K562 (cell line): ENCODE measurements at regions not wholly inside any gene's neighbourhood (a gene's known extent, or its start where the extent isn't known, plus 50 kb on each side); places are given as distances from the start of the nearest gene placed in this dataset.

Source experiments
- ATAC-seq: fragments of 200-7000 bp; cut with Tn5 transposase; 3 replicates; pipeline ENCODE4 v1.9.1; 2020; ENCODE audit warnings: moderate library complexity
- BruUV-seq: library from RNA; stranded (reverse); fragments of 400-500 nt; replicated peaks from 2 replicates; lab custom pipeline; 2021; lab: Mats Ljungman, UMichigan
- CTCF ChIA-PET: fragments of 300-600 bp; formaldehyde crosslinking; extraction: SDS; loops from one replicate; lab custom pipeline; 2021; ENCODE audit warnings: low intra/inter-chr PET ratio; lab: Yijun Ruan, JAX
- POLR2A ChIA-PET: fragments of 300-600, 350-650 bp; sonication (Branson Sonifier 250); formaldehyde crosslinking; extraction: SDS; loops from one replicate; lab custom pipeline; 2021; ENCODE audit warnings: antibody characterized with exemption, inconsistent platforms; lab: Yijun Ruan, JAX
- DNase-seq, 4 experiments: peaks; one replicate each; pipeline versions ENCODE4 v3.0.0 to v3.0.0-alpha.2; 2011 to 2018; ENCODE audit warnings: low spot score in 3 of 4, mixed read lengths in 3 of 4; ENCODE audit errors: extremely low read depth in 1 of 4
- FAIRE-seq: peaks from 2 replicates; lab custom pipeline; 2011; peaks lifted over from hg19 to GRCh38; lab: Jason Lieb, UNC
- H2AFZ ChIP-seq: 2 replicates; pipeline ENCODE4 v1.6.0; 2011; ENCODE audit warnings: low read depth, low read length, control low read depth, inconsistent platforms
- H3K27ac ChIP-seq: fragments of 200-600 bp; 3 replicates; pipeline ENCODE4 v1.8.0; 2011; ENCODE audit warnings: low read depth, mild to moderate bottlenecking, control low read depth, inconsistent platforms, low read length, moderate library complexity, mixed read lengths; ENCODE audit errors: extremely low read depth
- H3K27me3 ChIP-seq, 2 experiments: fragments of 300-600 bp in 1 of 2; 2 replicates in 1 of 2; 3 replicates in 1 of 2; pipeline versions ENCODE4 v1.6.0 to v1.8.0; 2011; ENCODE audit warnings: inconsistent platforms in 2 of 2, low read length in 2 of 2, mild to moderate bottlenecking in 1 of 2, mixed read lengths in 1 of 2, moderate library complexity in 1 of 2; ENCODE audit not compliant: control insufficient read depth in 2 of 2, insufficient read depth in 2 of 2
- H3K36me3 ChIP-seq: fragments of 300-600 bp; 3 replicates; pipeline ENCODE4 v1.8.0; 2011; ENCODE audit warnings: mild to moderate bottlenecking, low read length, inconsistent platforms; ENCODE audit not compliant: control insufficient read depth, insufficient read depth
- H3K4me1 ChIP-seq, 2 experiments: fragments of 200-600 bp in 1 of 2; replicated peaks in 1 of 2; 2 replicates in 1 of 2; 3 replicates in 1 of 2; pipeline versions ENCODE4 v1.5.1 to v1.8.0; 2011; ENCODE audit warnings: inconsistent platforms in 2 of 2, low read length in 2 of 2, mild to moderate bottlenecking in 1 of 2, mixed read lengths in 1 of 2, moderate library complexity in 1 of 2; ENCODE audit not compliant: control insufficient read depth in 2 of 2, insufficient read depth in 2 of 2
- H3K4me2 ChIP-seq: 2 replicates; pipeline ENCODE4 v1.6.1; 2011; ENCODE audit warnings: low read length, control low read depth, inconsistent platforms, mixed read lengths; ENCODE audit not compliant: insufficient read depth
- H3K4me3 ChIP-seq: fragments of 200-600 bp; sonication (generic), shearing (Covaris generic); 2 replicates; pipeline ENCODE4 v1.5.1; 2016; ENCODE audit warnings: control low read depth, inconsistent platforms
- H3K79me2 ChIP-seq: fragments of 200-600 bp; 3 replicates; pipeline ENCODE4 v1.8.0; 2011; ENCODE audit warnings: low read length, inconsistent platforms; ENCODE audit not compliant: control insufficient read depth, insufficient read depth
- H3K9ac ChIP-seq, 2 experiments: 2 replicates each; pipeline versions ENCODE4 v1.6.0 to v1.6.1; 2011; ENCODE audit warnings: low read depth in 2 of 2, low read length in 2 of 2, control low read depth in 1 of 2, inconsistent platforms in 1 of 2, mild to moderate bottlenecking in 1 of 2, mixed read lengths in 1 of 2; ENCODE audit not compliant: insufficient read depth in 1 of 2
- H3K9me1 ChIP-seq: one replicate; pipeline ENCODE4 v1.6.0; 2011; ENCODE audit warnings: inconsistent platforms, mild to moderate bottlenecking, low read length, moderate library complexity; ENCODE audit not compliant: control insufficient read depth, insufficient read depth
- H3K9me3 ChIP-seq: replicated peaks from 2 replicates; pipeline ENCODE4 v1.5.1; 2011; ENCODE audit warnings: low read depth, low read length, inconsistent platforms; ENCODE audit not compliant: control insufficient read depth, insufficient read depth
- H4K20me1 ChIP-seq: replicated peaks from 2 replicates; pipeline ENCODE4 v1.6.1; 2011; ENCODE audit warnings: low read length, inconsistent platforms, mixed read lengths; ENCODE audit not compliant: control insufficient read depth, insufficient read depth
- ARID3B ChIP-seq: fragments of 250-450 bp; sonication (Bioruptor Pico); IDR thresholded peaks from 2 replicates; pipeline ENCODE4 v1.4.0; 2020; ENCODE audit warnings: borderline replicate concordance
- PRMT5 ChIP-seq: sonication (generic); formaldehyde crosslinking; IDR thresholded peaks from 2 replicates; pipeline ENCODE4 v1.5.0; 2020; ENCODE audit warnings: missing genetic modification reagents
- RBM22 ChIP-seq: fragments of 200-400 bp; formaldehyde crosslinking; IDR thresholded peaks from 2 replicates; pipeline ENCODE4 v1.6.1; 2018; ENCODE audit warnings: low read length, low read depth; ENCODE audit not compliant: poor library complexity, severe bottlenecking
- RBM34 ChIP-seq: fragments of 200-400 bp; formaldehyde crosslinking; IDR thresholded peaks from 2 replicates; pipeline ENCODE4 v1.6.1; 2018; ENCODE audit warnings: low read length, borderline replicate concordance; ENCODE audit not compliant: insufficient read depth
- WGBS: fragments of 100-300 bp; shearing (Covaris generic); methylation state at CpG from one replicate; pipeline ENCODE4 v1.1.6; 2016; ENCODE audit warnings: low coverage, mixed read lengths; ENCODE audit not compliant: insufficient coverage; ENCODE audit errors: missing lambda C conversion rate; 5-methylcytosine and 5-hydroxymethylcytosine counted together
- in situ Hi-C: fragments of 300-500 bp; cut with MboI; formaldehyde crosslinking; loops from 4 replicates; pipeline ENCODE4 v1.15.0; 2018; ENCODE audit warnings: inconsistent platforms, mixed read lengths
- intact Hi-C: fragments of 100-400 bp; cut with micrococcal nuclease; formaldehyde crosslinking; loops from 2 replicates; pipeline ENCODE4 v1.14.2; 2022

- intact Hi-C loops (no loop called here), in situ Hi-C loops (no loop called here)
- ATAC-seq (no peak), DNase-seq (no peak), FAIRE-seq (no peak)
- Histone ChIP-seq H3K9me3 (no peaks in the 10 kb centered on the region), H2AFZ (no peak overlapping the region), H3K27me3 (peaks cover 2 to 5% of the 10 kb centered on the region in 2 experiments; a peak in 3 of 5 replicates), H3K9me1 (no peaks in the 10 kb centered on the region), H3K36me3 (no peaks in the 10 kb centered on the region)
- CTCF ChIA-PET, result no interaction called here
- BruUV-seq, result no TSS peak
- TF ChIP-seq RBM34 (no peak), ARID3B (CRISPR knock-in tag) (no peak), RBM22 (no peak), PRMT5 (CRISPR knock-in tag) (no peak)
- TF ChIP-seq, all 486 proteins: peak for 0
- no peak overlapping the region for H3K9ac ChIP-seq
- no peaks in the 10 kb centered on the region for H3K79me2 ChIP-seq
- H3K4me2 ChIP-seq, result no peak overlapping the region
- no peak overlapping the region for H3K27ac ChIP-seq
- no peak overlapping the region for H3K4me3 ChIP-seq
- H3K4me1 ChIP-seq, result no peaks in the 10 kb centered on the region; a peak in 1 of 5 replicates
- 0% methylated on average over 1 of the region's 1 CpG for WGBS
- H4K20me1 ChIP-seq, result no peaks in the 10 kb centered on the region
- POLR2A ChIA-PET, result no interaction called here
Observed at GRCh38 chr10:125289461-125289860, 129.1 kb upstream of the CTBP2 start.
